SK-N-SH treated with all-trans-retinoic acid at 6 μM for 48 hours (cell line): ENCODE measurements at regions not wholly inside any gene's neighbourhood (a gene's known extent, or its start where the extent isn't known, plus 50 kb on each side); places are given as distances from the start of the nearest gene placed in this dataset.

ENCODE experiments used
- ARNTL ChIP-seq: fragments of 450-650 bp; formaldehyde crosslinking; IDR thresholded peaks from 2 replicates; pipeline ENCODE4 v1.5.0; 2020; ENCODE audit warnings: low read depth, mild to moderate bottlenecking, moderate library complexity, borderline replicate concordance
- GLIS3 ChIP-seq: fragments of 250-450 bp; sonication (Bioruptor Pico); IDR thresholded peaks from 2 replicates; pipeline ENCODE4 v1.5.0; 2020; ENCODE audit warnings: mild to moderate bottlenecking, moderate library complexity
- OSR1 ChIP-seq: fragments of 250-450 bp; sonication (Bioruptor Pico); IDR thresholded peaks from 2 replicates; pipeline ENCODE4 v1.8.0; 2022; ENCODE audit warnings: moderate library complexity, mild to moderate bottlenecking, inconsistent platforms
- RARB ChIP-seq: fragments of 250-450 bp; sonication (Bioruptor Pico); IDR thresholded peaks from 2 replicates; pipeline ENCODE4 v1.8.0; 2021; ENCODE audit warnings: mild to moderate bottlenecking, moderate library complexity
- SNAI2 ChIP-seq: fragments of 250-450 bp; sonication (Bioruptor Pico); IDR thresholded peaks from 2 replicates; pipeline ENCODE4 v1.5.0; 2020; ENCODE audit warnings: mild to moderate bottlenecking, moderate library complexity
- ZFP3 ChIP-seq: fragments of 250-450 bp; sonication (Bioruptor Pico); IDR thresholded peaks from 2 replicates; pipeline ENCODE4 v1.5.0; 2020; ENCODE audit warnings: mild to moderate bottlenecking, moderate library complexity
- ZFP30 ChIP-seq: fragments of 450-650 bp; formaldehyde crosslinking; IDR thresholded peaks from 2 replicates; pipeline ENCODE4 v1.5.0; 2022; ENCODE audit warnings: mild to moderate bottlenecking, moderate library complexity
- TF ChIP-seq, protein P1 (sequence below): fragments of 250-450 bp; sonication (Bioruptor Pico); IDR thresholded peaks from 2 replicates; pipeline ENCODE4 v1.5.1; 2021; ENCODE audit warnings: mild to moderate bottlenecking, moderate library complexity
- TF ChIP-seq, protein P2 (sequence below): fragments of 250-450 bp; sonication (Bioruptor Pico); IDR thresholded peaks from 2 replicates; pipeline ENCODE4 v1.5.0; 2020; ENCODE audit warnings: mild to moderate bottlenecking, moderate library complexity
- TF ChIP-seq, protein P3 (sequence below): fragments of 250-450 bp; sonication (Bioruptor Pico); IDR thresholded peaks from 2 replicates; pipeline ENCODE4 v1.8.0; 2021; ENCODE audit warnings: low read depth, mild to moderate bottlenecking, moderate library complexity, borderline replicate concordance

DNA sequence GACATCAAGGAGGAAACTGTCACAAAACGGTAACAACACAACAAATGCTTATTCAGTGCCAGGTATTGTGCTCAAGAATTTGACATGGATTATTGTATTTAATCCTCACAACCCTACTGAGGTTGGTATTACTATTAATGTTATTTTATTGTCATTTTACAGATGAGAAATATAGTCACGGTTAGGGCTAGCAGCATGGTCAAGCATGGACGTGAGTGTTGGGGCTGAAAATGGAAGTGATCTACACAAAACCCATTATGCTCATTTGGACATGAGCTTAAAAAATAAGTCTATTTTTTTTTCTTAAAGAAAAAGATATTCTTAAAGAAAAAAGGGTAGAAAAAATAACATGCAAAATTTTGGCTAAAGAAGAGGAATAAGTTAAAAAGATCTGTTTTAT is 141.3 kb upstream of the SOX2 start:
- TF ChIP-seq ARNTL (CRISPR knock-in tag) = no peak
- TF ChIP-seq RARB (CRISPR knock-in tag) = no peak
- TF ChIP-seq, protein P1, sequence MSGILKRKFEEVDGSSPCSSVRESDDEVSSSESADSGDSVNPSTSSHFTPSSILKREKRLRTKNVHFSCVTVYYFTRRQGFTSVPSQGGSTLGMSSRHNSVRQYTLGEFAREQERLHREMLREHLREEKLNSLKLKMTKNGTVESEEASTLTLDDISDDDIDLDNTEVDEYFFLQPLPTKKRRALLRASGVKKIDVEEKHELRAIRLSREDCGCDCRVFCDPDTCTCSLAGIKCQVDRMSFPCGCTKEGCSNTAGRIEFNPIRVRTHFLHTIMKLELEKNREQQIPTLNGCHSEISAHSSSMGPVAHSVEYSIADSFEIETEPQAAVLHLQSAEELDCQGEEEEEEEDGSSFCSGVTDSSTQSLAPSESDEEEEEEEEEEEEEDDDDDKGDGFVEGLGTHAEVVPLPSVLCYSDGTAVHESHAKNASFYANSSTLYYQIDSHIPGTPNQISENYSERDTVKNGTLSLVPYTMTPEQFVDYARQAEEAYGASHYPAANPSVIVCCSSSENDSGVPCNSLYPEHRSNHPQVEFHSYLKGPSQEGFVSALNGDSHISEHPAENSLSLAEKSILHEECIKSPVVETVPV (CRISPR knock-in tag) = no peak
- TF ChIP-seq ZFP3 (CRISPR knock-in tag) = no peak
- no peak for TF ChIP-seq ZFP30 (CRISPR knock-in tag)
- TF ChIP-seq SNAI2 (CRISPR knock-in tag) = no peak
- TF ChIP-seq OSR1 (CRISPR knock-in tag) = no peak
- TF ChIP-seq GLIS3 (CRISPR knock-in tag) = no peak
- TF ChIP-seq, protein P2, sequence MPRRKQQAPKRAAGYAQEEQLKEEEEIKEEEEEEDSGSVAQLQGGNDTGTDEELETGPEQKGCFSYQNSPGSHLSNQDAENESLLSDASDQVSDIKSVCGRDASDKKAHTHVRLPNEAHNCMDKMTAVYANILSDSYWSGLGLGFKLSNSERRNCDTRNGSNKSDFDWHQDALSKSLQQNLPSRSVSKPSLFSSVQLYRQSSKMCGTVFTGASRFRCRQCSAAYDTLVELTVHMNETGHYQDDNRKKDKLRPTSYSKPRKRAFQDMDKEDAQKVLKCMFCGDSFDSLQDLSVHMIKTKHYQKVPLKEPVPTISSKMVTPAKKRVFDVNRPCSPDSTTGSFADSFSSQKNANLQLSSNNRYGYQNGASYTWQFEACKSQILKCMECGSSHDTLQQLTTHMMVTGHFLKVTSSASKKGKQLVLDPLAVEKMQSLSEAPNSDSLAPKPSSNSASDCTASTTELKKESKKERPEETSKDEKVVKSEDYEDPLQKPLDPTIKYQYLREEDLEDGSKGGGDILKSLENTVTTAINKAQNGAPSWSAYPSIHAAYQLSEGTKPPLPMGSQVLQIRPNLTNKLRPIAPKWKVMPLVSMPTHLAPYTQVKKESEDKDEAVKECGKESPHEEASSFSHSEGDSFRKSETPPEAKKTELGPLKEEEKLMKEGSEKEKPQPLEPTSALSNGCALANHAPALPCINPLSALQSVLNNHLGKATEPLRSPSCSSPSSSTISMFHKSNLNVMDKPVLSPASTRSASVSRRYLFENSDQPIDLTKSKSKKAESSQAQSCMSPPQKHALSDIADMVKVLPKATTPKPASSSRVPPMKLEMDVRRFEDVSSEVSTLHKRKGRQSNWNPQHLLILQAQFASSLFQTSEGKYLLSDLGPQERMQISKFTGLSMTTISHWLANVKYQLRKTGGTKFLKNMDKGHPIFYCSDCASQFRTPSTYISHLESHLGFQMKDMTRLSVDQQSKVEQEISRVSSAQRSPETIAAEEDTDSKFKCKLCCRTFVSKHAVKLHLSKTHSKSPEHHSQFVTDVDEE (CRISPR knock-in tag) = no peak
- TF ChIP-seq, protein P3, sequence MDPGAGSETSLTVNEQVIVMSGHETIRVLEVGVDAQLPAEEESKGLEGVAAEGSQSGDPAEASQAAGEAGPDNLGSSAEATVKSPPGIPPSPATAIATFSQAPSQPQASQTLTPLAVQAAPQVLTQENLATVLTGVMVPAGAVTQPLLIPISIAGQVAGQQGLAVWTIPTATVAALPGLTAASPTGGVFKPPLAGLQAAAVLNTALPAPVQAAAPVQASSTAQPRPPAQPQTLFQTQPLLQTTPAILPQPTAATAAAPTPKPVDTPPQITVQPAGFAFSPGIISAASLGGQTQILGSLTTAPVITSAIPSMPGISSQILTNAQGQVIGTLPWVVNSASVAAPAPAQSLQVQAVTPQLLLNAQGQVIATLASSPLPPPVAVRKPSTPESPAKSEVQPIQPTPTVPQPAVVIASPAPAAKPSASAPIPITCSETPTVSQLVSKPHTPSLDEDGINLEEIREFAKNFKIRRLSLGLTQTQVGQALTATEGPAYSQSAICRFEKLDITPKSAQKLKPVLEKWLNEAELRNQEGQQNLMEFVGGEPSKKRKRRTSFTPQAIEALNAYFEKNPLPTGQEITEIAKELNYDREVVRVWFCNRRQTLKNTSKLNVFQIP (CRISPR knock-in tag) = no peak
